GM21515 (cell line): ENCODE measurements at regions not wholly inside any gene's neighbourhood (a gene's known extent, or its start where the extent isn't known, plus 50 kb on each side); places are given as distances from the start of the nearest gene placed in this dataset.

Source experiments
- ATAC-seq: cut with Tn5 transposase; IDR thresholded peaks from one replicate; pipeline ENCODE4 v1.9.1; 2021; ENCODE audit not compliant: unreplicated experiment

DNA sequence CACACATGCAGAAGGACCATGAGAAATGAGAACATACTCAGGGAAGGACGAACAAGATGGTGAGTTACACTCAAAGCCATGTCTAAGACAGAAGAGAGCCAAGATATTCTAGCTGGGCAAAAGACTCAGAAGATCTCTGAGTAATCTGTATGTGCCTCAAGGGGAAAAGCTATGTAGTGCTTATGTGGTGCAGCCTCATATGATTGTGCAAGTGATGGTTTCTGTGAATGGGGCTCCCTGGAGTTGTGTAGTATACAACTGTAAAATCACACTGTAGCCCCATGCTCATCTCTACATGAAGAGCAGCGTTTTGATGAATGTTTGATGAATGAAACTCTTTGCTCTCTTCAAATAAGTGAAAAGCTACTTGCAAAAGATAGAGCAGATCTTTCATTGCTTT, 57.5 kb downstream of the OSR1 start:
- no peak for ATAC-seq

DNA sequence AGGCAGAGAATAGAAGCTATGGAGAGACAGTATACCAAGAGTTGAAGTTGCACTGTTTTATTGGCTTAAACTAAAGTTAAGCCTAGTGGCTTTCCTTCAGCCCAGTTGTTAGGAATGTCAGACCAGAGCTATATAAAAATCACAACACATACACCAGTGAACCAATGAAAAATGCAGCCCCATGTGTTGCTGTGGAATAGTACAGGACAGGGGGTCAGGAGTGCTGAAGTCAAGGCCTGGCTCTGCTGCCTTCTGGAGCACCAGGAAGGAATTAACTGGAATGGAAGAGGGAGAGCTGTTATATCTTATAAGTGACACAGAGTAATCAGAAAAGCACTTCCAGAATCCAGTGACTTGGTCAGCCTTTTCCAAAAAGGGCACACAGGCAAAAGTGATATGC, 58.9 kb downstream of the OSR1 start:
- no peak for ATAC-seq

DNA sequence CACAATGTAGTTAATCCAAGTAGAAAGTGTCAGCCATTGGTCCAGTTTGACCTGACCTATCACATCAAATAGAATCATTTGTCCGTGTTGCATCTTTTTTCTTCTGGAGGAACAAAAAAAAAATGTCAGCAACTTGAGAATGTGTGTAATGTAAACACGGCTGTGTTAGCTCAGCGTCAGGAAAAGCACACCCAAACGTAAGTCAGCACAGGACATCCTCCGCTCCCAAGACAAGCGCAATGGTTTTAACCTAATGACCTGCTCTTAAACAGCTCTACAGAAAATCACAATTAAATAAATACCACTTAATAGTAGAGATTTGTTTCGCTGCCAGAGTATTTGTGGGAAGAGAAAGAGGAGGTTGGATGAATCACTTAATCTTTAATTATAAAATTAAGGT, 59.4 kb downstream of the OSR1 start:
- no peak for ATAC-seq

DNA sequence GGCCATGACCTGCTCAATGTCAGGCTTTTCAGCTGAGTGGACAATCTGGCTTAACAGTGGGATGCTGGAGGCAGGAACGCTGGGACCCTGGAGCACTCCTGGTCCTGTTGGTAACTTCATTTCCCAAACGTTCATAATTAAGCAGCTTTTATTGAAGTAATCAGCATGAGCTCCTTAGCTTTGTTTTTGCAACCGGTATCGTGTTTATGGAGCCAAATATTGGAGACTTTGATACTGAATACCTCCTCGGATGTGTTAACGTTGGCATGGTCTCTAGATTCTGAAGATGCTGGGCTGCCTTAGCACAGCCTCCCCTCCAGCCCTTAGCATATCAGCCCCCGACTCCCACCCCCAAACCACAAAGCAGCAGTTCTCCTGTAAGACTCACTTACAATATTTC, 60.7 kb downstream of the OSR1 start:
- ATAC-seq = no peak

DNA sequence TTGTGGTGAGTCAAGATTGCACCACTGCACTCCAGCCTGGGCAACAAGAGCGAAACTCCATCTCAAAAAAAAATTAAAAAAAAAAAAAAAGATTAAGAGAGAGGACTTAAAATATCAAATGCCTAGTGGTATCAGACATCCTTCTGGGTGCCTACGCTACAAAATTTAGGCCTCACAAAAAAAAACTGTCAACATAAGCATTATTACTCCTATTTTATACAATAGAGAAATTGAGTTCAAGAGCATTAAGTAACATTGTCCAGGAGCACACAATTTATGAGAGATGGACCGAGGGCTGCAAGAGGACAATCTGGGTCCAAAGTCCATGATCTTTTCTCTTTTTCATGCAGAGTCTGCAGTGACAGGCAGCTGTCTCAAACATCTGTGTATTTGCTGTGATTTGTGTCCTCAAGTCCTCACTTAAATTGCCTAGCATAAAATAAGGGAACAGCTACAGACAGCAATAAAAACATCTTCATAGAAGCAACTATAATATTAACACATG, 62.4 kb downstream of the OSR1 start:
- no peak for ATAC-seq

DNA sequence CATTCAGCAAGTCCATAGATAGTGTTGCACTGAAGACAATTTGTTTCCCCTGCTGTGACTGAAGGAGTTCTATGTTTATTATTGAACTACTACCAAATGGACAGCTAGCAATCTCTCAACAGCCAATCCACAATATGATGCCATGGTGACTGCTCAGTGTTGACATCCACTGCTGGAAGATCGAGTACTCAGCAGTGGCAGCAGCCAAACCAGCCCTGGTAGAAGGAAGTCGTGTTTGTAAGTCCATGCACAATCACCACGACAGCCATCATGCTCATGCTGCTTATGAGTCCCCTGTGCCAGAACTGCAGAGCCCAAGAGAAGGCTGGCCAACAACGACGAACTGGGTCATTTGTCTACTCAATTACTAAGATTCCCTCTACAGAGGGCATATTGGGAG, 66.4 kb downstream of the OSR1 start:
- no peak for ATAC-seq

DNA sequence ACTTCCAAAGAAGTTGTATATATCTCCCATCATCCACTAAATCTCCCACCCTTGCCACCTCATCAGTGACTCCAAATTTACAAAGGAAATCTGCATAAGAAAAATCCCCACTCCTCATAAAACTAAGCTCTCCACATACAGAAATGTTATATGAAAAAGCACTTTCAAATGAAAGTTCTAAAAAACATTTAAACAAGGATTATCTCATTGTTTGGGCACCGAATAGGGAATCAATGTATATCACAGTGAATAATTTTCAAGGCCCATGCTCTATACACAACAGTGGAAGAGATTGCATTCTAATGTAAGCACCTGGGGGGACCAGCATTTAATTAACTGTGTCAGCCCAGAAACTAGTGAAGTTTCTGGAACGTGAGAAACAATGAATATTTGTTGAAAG, 70.1 kb downstream of the OSR1 start:
- no peak for ATAC-seq

DNA sequence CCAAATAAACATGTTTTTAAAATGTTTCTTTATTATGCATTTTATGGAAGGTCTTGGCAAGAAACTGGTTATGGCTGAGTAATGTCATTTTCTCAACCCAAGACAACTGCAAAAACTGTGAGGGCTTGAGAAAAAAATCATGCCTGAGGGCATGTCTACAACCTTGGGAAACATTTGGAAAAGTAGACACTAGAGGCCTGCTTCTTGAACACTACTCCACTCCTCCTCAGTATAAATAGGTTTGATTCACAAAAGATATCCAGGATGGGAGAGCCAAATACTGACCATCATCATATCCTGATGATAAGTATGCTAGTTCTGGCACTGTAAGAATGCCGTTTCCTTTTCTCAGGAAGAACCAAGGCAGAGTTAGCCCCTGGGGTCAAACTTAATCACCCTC, 71.1 kb downstream of the OSR1 start:
- ATAC-seq = no peak

DNA sequence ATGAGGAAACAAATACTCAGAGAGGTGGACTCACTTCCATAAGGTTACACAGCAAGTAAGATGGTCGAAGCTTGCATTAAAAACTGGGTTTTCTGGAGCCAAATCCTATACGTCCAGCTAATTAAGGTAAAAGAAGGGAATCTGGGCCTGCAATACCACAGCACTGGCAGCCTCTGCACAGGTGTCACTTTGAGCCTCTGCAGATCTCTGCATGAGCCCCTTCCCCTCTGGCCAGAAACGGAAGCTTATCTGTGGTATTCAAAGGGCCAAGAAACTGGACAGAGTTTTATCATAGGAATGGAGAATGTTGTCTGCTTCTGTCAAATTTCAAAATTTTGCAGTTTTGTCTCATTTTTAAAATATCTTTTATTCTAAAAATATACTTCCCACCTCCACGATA, 76.1 kb downstream of the OSR1 start:
- ATAC-seq = no peak

DNA sequence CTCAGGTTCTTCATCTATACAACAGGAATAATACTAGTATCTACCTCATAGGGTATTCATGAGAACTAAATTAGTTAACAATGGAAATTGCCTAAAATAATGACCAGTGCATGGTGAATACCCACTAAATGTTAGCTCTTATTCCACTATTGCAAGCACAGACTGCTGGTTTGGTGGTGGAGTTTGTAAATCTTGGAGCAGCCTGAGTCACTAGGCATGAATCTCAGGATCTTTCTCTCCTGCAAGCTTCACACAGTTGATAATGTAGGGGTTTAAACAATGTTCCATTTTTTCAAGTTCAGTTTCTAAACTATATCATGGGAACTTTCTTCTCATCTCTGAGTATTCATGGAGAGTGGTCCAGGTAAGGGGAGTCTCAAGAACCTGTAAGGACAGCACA, 84.0 kb downstream of the OSR1 start:
- no peak for ATAC-seq

DNA sequence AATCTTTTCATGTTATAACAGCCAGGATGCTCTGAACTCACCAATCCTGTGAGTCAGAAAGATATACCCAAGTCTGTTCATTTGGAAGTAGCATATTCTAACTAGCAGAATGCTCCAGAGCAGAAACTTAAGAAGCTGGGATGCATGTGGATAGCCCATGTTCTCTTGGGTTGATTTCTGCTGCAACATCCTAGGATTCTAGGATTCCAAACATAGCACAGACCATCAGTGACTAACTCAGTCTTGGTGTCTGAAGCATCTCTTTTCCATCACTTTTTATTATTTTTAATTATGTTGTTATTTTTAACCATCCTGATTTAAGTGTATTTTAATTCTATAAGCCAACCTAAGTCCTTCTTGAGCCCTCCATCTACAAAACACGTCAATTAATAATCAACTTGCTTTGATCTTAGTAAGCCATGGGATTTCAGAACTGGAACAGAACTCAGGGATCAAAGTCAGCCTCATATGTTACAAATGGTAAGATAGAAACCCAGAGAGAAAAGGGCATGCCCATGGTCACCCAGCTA, 85.4 kb downstream of the OSR1 start:
- no peak for ATAC-seq

DNA sequence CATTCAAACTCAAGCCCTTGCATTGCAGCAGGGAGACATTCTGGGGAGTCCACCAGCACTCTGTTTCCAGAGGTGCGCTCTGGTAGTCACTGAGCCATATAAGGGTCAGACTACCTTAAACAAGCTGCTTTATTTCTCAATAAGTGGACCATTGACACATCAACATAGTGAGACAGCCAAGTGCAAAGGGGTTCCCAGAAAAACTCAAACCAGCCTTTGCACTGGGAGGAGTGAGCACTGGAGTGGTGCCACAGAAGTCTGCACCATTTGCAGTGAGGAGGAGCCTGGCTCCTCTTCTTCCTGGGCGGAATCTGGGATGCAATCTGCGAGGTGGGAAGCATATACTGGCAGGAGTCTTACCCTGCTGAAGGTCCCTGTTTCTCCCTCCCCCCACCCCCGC, 86.4 kb downstream of the OSR1 start:
- no peak for ATAC-seq

DNA sequence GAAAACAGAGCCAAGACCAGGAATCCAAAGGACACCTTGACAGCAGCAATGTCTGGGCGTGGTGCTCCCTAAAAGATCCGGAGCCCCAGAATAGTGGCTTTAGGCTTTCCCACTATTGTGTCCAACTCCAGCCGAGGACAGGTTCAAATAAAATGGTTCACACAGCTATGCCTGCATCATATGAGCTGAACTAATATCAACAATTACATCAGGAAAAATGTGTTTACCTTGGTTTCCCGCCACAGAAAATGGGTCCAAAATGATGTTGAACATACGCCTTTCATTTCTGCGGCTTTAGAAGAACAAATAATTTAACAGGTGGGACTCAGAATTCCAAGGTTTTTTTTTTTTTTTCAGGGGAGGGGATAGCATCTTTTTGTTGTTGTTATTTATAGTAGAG, 93.6 kb downstream of the OSR1 start:
- ATAC-seq = no peak

DNA sequence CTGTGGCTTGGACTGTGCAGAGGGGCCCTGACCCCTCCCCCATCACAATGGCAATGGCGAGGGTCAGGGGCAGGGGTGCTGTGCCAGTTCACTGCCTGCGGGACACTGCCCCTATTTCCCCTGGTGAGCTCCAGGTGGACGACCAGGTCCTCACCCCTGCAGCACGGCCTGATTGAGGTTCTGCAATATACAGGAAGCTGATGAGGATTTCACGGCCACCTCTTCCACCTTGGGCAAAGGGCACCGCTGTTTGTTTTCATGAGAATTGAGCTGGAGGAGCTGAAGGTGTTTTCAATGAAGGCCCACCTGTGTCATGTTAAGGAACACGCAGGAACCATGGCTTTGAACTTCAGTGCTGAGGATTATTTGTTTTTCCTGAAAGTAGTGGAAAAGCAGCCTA, 96.3 kb downstream of the OSR1 start:
- no peak for ATAC-seq

DNA sequence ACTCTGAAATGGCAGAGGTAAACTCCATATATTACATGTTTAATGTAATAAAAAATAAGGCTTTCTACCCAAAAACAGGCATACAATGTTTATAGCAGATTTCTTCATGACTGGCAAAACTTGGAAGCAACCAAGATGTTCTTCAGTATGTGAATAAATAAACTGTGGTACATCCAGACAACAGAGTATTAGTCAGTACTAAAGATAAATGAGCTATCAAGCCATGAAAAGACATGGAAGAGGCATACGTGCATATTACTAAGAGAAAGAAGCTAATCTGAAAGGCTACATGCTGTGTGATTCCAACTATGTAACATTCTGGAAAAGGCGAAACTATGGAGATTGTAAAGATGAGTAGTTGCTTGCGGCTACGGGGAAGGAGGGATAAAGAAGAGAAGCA, 97.4 kb downstream of the OSR1 start:
- no peak for ATAC-seq

DNA sequence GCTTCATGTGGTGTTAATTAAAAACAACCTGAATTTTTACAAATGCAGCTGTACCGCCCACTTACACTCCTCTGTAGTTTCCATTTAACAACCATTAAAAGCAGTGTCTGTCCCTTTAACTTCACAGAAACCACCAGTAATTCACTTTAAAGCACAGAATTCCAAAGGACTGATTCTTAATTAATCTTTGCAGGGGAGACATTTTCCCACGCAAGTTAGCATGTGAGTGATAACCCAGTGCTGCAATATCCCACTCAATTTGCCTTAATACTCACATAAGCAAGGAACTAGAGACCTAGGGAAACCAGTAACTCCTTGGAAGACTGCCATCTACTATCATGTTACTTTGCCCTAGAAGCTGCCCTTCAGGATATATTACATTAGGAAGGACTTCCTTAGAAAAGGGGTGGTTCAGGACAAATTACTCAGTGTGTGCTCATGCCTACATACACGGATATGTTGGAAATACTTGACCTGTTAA, 102.3 kb downstream of the OSR1 start:
- no peak for ATAC-seq

DNA sequence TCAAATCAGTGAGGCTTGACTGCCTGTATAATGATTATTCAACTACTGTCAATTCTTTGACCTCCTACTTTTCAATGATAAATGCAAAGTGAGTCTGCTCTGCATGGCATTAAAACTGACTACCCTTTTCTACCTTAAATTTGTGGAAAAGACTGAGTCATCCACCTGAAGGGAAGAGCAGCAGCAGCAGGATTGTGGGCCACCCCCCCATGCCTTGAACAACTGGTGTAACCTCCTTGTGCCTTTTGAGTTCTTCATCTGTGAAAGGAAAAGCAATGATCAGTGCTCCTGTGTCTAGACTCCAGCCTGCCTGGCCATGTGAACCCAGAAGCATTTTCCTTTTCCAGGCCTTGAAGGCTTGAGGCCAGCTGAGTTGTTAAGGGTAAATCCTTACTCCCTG, 102.9 kb downstream of the OSR1 start:
- no peak for ATAC-seq

DNA sequence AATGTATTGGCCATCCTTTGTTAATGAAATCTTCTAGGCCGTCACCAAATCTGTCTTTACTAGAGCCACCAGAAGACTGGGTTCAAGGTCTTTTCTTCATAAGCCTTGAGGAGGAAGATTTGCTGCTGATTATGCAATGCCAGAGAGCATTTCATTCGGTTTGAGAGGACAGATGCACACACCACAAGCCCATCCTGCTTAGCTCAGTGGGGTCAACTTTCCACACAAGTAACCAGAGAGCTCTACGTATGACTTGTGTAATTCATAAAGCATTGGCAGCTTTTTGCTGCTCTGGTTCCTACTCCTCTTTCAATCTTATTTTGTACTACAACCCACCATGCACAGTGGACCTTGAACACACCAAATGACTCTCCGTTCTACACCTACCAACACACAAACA, 106.9 kb downstream of the OSR1 start:
- ATAC-seq = no peak

DNA sequence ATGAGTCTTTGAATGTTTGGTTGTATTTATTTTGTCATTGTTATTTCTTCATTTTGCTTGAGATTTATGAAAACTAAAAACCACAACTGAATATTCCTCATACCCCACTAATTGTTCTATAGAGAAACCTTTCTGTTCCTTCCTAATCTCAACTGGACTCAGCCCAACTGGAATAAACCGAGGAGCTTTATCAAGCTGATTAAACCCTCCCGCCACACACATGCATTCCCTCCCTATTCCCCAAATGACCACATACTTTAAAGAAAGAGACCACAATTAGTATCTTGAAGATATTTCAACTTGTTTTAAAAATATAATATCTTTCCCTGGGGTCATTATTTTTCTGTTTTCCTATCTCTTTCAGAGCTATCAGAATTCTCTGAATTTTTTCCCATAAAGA, 107.5 kb downstream of the OSR1 start:
- ATAC-seq = no peak

DNA sequence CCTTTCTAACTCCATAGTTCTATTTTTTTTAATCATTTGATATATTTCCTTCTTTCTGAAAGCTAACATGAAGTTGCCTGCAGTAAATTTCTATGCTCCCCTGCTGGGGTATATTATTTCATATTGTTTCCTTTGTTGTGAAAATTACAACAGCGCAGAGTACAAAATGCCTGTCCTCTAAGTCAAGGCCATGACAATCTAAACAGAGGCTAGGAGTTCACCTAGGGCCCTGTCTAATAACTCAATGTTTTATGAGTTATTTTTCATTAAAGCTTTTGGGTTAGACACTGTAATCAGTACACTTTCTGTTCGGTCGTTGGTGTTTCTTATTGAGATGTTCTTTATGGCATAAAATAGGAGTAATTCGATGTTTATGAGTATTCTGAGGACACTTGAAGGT, 111.2 kb downstream of the OSR1 start:
- ATAC-seq = no peak

DNA sequence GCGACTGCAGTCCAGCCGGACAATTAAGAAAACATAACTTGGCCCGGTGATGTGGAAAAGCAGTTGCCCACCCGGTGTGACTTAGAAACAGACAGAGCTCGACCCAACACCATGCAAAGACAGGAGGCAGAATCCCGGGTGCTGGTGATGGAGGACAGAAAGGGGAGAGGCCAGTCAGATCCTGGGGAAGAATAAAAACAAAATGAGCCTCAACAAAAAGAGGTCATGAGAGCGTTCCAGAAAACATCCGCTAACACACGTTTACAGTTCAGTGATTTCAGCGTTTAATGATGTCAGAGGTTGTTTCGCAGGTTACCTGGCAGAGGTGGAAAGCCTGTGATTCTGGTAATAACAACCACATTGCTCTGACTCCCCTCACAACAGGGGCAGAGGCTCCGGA, 111.9 kb downstream of the OSR1 start:
- ATAC-seq = no peak

DNA sequence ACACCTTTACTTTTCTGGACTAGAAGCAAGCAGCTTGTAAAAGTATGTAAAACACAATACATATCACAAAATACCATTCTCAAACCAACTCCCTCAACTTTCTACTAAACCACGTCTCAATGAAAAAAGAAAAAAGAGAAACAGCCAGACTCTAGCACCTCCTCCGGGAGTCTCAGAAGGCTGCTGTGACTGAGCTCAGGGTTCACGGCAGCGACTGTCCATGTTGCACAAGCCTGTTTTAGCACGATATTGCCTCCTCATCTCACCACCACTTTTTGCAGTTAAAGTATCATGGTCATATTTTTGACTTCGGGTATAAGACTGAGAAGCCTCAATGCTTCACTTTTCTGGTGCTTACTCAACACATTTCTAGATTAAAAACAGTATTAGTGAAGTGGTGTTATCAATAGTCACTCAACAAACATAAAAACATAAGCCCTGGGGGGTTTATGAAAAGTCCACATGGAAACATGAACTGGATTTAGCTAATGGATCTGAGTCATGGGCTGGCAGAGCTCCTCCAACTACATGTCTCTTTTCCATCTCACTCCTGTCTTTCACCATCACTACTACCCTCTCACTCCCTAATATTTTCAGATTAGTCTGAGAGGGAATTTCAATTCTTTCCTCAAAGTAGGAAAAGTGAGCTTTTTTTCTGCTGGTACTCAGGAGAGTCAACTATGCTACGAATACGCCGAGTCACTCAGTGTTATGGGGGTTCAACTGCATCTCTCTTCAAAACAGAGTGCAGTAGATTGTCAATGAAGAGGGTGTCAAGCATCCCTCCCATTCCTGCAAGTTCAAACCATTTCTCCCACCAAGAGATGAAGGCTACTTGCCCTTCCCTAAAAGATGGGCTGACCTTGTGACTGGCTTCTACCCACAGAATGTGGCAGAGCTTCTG, 113.7 kb downstream of the OSR1 start:
- ATAC-seq = no peak
